Head of caudate nucleus (tissue), 42 donors: ENCODE measurements at regions not wholly inside any gene's neighbourhood (a gene's known extent, or its start where the extent isn't known, plus 50 kb on each side); places are given as distances from the start of the nearest gene placed in this dataset.

Experiments
- DNase-seq, 42 donors: peaks; one replicate each; pipeline versions ENCODE4 v3.0.0 to v3.0.0-alpha.2; 2020 to 2021; ENCODE audit warnings: mixed read lengths in 7 of 42
- intact Hi-C: fragments of 100-400 bp; cut with DNase I; formaldehyde crosslinking; loops from one replicate; pipeline ENCODE4 v1.15.0; 2022

DNA sequence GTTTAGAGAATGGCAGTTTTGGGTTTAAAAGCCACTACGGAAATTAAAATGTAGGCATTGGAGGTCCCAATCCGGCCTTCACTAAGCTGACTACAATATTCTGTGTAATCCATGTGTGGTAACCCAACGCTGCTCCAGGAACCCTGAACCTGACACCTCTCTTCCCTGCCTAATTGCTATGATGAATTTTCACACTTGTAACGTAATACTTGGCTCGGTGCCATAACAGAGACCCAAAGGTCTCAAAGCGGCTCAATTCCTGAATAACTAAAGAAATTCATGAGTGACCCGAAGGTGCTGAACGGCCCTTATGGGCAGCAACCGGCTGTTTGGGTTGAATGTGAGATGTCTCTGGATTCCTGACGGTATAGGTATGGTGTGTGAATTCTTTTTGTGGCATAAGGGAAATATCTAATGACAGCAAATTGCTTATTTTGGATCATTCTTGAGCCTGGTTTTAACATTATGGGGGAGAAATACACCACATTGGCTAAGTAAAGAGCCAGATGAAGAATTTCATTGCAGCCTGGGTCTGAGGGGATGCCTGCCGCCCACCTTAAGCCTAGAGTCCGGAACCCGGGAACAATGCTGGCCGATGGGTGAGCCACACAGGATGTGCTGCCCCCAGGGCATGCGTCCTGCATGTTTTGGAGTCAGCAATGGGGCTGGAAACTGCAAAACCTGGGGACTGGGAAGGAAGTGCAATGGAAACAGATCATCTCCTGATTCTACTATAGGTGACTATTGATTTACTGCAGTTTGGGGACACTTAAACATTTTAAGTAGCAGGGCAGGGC is 69.7 kb upstream of the FZD8 start:
- no peak for DNase-seq
- intact Hi-C loops = no loop called here

DNA sequence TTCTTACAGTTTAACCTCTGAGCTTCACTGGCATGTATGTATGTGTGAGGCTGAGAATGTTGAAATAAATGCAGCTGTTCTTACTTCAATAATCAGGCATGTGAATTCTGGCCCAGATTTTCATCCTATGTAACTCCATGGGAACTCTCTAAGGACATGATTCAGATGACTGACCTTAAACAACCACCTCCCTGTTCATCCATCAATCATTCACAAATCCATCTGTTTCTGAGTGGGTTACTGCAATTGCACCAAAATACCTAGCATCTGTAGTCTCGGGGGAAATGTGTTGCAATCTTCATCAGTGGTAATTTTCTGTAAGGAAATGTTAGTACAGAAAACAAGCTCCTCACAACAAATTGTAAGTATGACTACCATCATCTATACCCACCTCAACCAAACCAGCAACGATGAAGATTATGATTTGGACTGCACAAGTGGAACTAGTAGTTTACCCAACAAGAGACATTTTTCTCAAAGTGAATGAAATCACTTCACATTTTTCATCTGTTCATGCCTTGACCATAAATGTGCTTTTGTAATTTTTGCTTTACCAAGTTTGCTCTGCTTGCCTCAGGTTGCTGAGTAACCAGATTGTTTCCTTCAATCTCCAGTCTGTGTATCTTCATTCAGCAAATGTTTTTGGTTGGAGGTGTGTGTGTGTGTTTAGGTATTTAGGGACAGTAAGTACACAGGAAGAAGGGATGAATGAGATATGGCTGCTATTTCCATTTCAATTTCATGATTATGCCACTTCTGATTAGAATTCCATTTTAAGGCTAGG is 65.7 kb upstream of the FZD8 start:
- DNase-seq = no peak
- intact Hi-C loops = no loop called here

- no peak for DNase-seq
- intact Hi-C loops = no loop called here
Observed at GRCh38 chr10:35706959-35707358, 64.9 kb upstream of the FZD8 start.

DNA sequence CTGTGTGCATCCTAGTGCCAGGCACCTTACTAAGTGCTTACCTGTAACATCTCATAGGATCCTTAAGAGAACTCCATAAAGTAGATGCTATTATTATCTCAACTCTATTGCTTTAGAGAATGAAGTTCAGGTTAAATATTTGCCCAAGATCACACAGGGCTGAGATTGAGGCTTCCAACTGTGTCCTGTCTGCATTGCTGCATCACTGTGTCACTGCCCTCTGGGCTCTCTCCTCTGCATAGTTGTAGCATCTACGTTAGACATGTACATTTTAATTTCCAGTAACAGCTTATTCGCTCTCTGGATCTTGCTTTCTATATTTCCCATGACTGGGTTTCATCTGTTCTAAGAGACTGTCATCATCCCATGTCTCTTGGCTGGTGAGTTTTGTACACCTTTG is 63.6 kb upstream of the FZD8 start:
- DNase-seq = no peak
- intact Hi-C loops = no loop called here

DNA sequence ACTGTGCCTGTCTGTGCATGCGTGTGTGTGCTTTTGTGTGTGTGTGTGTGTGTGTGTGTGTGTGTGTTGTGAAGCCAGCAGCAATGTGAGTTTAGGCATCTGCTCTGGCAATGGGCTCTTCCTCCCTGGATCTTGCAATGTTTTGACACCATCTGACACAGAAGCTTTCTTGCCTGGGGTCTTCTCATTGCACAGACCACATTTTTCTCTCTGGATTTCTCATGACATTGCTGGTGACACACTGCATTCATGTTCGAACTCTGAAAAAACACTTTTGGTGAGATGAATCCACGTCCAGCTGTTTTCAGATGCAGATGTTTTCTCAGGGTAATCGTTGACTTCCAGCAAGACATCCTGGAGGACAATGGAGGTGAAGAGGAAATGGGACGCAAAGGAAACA is 63.0 kb upstream of the FZD8 start:
- no peak for DNase-seq
- intact Hi-C loops = no loop called here

DNA sequence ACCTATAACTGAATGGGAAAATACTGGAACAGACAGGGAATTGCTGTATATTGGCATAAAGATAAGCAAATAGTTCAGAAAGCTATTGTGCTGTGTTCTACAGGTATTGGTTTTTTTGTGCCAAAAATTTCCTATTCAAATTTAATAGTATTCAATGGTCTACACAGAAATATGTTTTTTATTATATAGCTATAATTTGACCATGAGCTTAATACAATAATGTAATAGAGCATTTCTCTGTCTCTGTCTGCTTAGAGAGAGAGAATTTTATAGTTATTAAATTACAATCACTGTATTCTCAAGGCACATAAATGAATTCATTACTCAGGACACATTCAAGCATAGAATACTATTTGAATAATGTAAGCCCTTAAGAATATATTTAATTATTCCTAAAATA is 62.3 kb upstream of the FZD8 start:
- DNase-seq = no peak
- intact Hi-C loops = no loop called here

GRCh38 chr10:35700487-35700882 is 58.4 kb upstream of the FZD8 start:
- DNase-seq = no peak

DNA sequence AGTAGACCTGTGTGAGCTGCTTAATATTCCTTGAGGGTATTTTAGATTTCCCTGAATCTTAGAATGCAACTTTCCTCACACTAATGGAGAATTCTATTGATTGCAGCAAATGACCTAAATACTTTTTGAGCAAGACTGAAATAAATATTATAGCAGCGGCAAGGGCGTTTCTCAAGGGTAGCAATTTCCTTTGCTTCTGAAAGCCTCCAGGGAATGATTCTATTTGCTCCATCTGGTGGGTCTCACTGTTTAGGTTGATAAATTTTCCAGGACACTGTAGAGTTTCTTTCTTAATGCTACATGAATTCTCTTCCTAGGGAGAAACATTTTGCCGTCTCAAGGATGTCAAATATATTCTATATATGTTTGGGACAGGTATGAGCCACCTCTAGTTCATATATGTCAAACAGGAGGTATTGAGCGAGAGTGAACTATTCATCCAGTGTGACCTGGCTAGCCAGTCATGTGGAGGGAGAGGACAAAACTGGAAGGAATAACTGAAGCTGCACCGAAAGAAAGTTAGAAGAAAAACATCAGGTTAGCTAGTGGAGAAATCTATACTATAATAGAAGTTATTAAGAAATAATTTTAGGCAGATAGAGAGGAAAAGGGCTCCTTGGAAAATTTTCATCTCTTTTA is 57.9 kb upstream of the FZD8 start:
- intact Hi-C loops = no loop called here

More at GRCh38 chr10:35700487-35700882, 58.4 kb upstream of the FZD8 start:
- intact Hi-C loops = no loop called here

DNA sequence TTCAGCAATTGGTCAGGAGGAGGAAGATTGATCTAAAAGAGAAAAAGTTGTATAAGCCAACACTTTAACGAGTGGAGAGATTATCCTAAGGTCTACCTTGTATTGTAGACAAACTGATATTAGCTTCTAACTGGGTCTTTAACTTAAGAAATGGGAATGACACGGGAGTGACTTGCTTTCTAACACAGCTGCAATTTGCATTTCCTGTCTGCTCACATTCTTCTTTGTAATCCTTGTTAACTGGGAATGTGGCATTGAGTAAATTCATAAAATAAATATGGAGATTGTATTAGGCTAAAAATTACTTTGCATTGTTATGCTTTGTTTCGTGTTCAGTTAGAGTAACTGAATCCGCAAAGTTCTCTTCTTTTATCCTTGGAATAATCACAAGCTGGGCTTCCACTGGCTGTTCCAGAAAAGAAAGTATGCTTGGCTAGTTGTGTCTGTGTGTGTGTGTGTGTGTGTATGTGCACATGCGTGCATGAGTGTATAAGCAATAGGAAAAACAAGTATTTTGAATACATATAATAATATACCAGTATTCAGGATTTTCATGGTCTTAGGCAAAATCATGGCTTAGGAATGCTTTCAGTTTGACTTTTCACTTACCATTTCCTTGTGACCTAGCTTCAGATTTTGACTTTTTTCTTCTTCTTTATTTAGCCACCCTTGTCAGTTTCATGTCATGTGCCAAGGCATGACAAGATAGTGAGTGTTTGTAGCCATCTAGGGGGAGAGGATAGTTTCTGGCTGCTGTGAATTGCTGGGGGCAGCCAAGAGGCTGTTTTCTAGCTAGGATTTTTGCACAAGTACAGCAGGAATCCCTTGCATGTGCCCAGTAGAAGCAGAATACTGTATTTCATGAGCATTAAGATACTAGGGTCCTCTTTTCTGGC is 54.5 kb upstream of the FZD8 start:
- intact Hi-C loops = no loop called here
- no peak for DNase-seq

More for the DNA sequence above, 57.9 kb upstream of the FZD8 start:
- no peak for DNase-seq

GRCh38 chr10:35693800-35694199 is 51.7 kb upstream of the FZD8 start:
- DNase-seq = peak in 1 of 42 donors; percentile 19
- intact Hi-C loops = no loop called here
